H1 (cell line): ENCODE measurements at regions not wholly inside any gene's neighbourhood (a gene's known extent, or its start where the extent isn't known, plus 50 kb on each side); places are given as distances from the start of the nearest gene placed in this dataset.

Source experiments
- TF ChIP-seq, protein P1 (sequence below): IDR thresholded peaks from 2 replicates; pipeline ENCODE4 v1.6.1; 2012; ENCODE audit warnings: low read length, inconsistent platforms

DNA sequence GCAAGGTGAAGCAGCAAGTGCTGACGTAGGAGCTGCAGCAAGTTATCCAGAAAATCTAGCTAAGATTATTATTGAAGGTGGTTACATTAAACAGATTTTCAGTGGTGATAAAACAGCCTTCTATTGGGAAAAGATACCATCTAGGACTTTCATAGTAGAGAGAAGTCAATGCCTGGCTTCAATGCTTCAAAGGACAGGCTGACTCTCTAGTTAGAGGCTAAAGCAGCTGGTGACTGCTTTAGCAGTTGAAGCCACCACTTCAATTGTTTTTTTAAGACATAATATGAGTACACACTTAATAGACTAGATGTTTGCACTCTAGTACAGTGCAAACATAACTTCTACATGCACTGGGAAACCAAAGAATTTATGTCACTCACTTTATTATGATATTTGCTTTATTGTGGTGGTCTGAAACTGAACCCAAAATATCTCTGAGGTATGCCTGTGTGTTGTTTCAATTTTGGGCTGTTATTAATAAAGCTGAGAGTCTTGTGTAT lies 1026.9 kb upstream of the FOXG1 start (continued):
- TF ChIP-seq, protein P1, sequence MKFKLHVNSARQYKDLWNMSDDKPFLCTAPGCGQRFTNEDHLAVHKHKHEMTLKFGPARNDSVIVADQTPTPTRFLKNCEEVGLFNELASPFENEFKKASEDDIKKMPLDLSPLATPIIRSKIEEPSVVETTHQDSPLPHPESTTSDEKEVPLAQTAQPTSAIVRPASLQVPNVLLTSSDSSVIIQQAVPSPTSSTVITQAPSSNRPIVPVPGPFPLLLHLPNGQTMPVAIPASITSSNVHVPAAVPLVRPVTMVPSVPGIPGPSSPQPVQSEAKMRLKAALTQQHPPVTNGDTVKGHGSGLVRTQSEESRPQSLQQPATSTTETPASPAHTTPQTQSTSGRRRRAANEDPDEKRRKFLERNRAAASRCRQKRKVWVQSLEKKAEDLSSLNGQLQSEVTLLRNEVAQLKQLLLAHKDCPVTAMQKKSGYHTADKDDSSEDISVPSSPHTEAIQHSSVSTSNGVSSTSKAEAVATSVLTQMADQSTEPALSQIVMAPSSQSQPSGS: no peak
- TF ChIP-seq, all 59 proteins: peak for 0
